ENCODE measurements at regions not wholly inside any gene's neighbourhood (a gene's known extent, or its start where the extent isn't known, plus 50 kb on each side); places are given as distances from the start of the nearest gene placed in this dataset.

DNA sequence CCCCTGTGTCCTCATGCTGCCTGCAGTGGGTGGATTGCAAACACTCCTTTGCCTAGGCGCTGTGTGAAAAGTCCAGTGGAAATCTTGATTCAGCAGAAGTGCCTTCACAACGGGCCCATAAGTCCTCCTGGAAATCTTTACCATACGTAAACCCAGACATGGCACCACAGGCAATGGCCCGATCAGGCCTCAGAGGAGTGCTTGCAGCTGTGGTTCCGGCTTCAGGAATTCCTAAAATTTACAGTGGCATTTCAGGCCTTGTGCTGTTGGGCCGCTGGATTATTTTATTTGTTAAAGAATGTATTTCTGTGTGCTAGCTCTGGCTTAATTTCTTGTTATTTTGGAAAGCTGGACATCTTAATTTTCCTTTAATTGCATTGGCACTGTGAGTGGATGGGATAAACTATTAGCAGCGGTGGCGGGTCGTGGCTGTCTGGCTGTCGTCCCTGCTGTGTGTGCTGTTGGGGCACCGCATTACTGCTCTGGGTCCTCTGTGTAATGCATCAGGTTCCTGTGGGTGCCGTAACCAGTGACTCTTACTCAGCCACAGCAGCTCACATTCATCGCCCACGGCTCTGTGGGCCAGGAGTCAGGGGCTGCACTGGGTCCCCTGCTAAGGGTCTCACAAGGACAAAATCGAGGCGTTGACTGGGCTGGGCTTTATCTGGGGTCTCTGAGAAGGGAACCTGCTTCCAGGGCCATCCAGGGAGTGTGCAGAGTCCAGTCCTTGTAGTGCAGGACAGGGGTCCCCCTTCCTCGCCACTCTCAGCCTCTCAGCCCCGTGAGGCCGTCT is 73.1 kb downstream of the RTP5 start:
- no peak for DNase-seq (ENCODE audit: low spot score)

DNA sequence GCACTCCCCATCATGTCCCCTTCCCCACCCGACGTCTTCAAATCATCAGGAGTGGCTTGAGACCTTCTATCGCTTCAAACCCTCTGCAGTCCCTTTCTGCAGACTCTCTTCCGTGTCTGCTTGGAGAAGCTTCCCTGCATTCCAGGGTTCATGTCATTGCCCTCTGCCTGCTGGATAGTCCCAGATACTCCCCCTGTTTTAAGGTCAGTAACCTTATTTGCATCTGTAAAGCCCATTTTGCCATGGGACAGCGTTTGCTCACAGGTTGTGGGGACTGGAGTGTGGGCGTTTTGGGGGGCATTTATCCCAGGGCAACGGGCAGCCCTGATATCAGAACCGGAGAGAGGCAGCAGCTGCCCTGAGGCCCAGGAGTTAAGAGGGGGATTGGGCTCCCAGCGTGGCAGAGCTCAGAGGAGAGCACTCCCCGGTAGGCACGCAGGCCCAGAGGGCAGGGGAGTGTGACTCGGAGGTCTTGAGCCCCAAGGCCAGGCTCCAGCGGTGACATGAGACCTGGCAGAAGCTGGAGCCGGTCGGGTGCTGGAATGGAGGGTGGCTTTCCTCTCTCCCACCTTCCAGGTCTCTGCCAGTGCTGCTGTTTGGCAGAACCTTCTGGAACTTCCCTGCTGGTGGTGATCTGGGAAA is 73.8 kb downstream of the RTP5 start:
- DNase-seq (ENCODE audit: low spot score): no peak

DNA sequence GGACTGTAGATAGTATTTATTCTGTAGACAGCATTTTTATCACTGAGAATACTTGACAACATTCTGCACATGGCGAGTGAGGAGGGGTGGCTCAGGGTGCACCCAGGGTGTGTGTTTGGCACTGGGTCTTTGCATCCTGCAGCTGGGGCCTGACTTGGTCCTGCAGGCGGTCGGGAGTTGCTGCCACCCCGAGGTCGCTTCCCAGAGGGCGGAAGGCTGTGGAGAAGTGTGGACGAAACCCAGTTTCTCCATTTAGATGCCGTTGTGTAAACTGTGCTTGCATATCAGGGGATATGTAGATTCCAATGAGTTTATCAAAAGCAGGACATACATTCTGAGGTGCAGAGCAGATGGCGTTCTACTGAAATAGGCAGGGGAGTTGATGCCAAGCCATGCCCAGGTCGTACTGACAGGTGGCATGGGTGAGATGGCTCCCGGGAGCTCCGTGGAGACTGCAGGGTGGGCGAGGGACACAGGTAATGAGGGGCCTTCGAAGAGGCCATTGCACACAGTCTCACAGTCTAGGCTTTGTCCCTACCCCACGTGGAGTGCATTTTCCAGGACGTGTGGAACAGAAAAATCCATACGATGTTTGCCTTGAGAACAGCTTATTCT is 74.5 kb downstream of the RTP5 start:
- DNase-seq (ENCODE audit: low spot score): no peak

DNA sequence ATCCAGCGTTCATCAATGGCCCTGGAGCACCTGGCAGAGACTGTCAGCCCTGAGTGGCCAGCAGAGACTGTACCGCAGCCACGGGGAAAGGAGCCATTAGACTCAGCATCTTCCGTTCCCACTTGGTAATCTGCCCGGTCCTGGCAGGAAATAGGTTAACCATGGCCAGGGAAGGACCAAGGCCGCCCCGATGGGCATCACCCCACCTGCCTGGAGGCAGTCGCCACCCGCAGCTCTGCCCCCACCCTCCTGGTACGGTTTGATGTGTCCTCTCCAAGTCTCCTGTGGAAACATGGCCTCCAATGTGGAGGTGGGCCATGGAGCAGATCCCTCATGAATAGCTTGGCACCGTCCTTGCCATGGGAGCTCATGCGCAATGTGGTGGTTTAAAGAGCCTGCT is 75.3 kb downstream of the RTP5 start:
- no peak for DNase-seq (ENCODE audit: low spot score)

DNA sequence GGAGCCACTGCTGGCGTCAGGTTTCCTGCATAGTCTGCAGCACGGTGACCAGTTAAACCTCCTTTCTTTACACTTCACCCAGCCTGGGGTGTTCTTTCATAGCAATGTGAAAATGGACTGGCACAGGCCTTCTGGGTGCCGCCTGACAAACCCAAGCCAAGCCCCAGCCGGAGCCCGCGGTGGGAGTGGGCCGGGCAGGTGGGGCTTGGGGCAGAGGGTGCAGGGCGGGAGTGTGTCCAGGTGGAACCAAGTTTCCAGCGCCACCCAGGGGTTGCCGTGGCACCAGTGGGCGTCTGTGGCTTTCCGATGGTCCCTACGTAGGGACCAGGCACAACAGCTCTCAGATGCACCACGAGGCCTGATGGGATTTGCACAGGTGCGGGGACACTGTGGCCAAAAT is 75.8 kb downstream of the RTP5 start:
- no peak for DNase-seq (ENCODE audit: low spot score)

DNA sequence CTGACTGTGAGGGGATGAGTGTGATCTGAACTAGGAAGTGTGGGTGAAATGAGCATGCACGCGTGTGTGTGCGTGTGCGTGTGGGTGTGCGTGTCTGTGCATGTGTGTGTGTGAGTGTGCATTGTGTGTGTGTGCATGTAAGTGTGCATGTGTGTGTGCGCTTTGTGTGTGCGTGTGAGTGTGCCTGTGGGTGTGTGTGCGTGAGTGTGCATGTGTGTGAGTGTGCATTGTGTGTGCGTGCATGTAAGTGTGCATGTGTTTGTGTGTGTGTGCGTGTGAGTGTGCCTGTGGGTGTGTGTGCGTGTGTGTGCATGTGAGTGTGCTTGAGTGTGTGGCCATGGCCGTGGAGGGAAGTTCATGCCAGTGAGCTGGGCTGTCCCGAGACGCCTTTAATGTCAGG is 76.3 kb downstream of the RTP5 start:
- DNase-seq (ENCODE audit: low spot score): no peak

DNA sequence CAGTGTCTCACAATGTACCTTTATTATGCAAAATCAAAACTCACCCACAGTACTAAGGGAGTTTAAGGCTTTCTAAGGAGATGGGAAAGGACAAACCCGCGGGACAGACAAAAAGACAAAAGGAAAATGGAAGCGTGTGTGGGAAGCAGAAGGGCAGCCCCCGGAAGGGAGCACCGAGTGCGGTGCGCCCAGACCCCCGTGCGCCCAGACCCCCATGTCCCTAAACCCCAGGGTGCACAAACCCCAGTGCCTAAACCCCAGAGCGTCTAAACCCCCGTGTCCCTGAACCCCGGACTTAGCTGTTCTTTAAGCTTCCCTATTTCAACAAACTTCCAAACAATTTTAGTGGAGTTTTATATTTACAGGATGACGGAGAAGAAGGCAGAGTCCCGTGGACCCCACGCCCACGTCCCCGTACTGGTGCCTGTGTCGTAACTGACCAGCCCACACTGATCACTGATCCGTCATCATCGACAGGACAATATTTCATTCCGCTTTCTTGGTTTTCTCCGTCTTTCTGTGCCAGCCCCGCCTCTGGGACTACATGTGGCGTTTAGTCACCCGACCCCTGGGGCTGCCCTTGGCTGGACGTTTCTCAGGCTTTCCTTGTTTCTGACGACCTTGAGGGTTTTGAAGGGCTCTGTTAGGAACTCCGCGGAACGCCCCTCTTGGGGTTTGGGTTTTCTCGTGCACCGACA is 76.9 kb downstream of the RTP5 start:
- DNase-seq (ENCODE audit: low spot score): no peak

DNA sequence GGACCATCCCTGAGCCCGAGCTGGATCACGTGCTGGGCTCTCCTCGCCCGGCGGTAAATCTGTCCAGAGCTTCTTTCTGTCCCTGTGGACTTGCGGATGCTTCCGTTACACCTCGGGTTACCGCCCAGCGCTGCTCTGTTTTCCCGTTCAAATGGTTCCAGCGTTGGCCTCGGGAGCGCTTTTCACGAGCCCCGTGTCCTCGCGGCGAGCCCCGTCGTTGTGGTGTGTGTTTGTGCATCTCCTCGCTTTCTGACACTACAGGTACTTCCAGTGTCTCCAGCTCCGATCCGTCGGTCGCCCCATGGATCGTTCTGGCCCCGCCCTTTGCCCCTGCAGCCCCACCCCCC is 77.4 kb downstream of the RTP5 start:
- no peak for DNase-seq (ENCODE audit: low spot score)

DNA sequence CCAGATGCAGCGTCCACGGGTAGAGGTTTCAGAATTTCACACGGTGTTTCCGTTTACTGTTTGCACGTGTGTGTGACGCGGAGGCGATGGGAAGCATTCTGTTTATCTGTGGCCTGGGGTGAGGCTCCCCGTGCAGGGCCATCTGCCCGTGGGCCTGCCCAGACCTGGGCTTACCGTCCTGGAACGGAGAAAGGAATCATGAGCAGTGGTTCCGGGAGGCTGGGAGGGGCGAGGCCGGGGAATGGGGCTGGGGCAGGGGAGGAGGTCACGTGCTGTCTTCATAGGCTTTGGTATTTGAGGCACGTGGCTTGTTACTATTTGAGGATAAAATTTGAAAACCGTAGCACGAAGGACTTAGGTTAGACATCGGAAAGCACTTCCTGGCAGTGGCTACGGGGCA is 77.9 kb downstream of the RTP5 start:
- DNase-seq (ENCODE audit: low spot score): no peak

DNA sequence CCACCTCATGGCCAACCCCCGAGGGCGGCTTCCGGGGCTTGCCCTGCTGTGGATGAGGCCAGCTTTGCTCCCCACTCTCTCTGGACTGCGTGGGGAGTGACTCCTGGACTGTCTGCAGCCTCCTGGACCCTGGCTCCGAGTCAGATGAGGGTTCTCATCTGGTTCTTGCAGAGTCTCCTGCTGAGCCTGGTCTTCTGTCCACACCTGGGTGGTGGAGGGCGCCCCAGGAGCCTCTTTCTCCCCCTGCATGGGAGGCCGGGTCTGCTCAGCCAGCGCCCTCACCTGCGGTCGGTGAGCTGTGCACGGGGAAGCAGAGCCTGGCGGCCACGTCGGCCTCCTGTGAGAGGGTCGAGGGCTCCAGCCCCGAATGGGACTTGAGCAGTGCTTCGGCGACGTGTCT is 78.3 kb downstream of the RTP5 start:
- no peak for DNase-seq (ENCODE audit: low spot score)

DNA sequence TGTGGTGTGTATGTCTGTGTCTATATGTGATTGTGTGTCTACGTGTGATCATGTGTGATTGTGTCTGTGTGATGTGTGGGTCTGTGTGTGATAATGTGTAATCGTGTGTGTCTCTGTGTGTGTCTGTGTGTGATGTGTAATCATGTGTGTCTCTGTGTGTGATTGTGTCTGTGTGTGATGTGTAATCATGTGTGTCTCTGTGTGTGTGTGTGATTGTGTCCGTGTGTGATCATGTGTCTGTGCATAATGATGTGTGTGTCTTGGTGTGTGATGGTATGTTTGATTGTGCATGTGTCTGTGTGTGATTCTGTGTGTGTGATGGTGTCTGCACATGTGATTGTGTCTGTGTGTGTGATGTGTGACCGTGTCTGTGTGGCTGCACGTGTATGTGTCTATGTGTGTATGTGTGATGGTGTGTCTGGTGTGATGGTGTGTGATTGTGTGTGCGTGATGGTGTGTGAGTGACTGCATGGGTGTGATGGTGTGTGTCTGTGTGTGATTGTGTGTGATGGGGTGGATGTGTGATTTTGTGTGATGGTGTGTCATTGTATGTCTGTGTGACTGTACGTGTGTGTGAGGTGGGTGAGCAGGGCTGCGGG is 78.9 kb downstream of the RTP5 start:
- DNase-seq (ENCODE audit: low spot score): no peak

DNA sequence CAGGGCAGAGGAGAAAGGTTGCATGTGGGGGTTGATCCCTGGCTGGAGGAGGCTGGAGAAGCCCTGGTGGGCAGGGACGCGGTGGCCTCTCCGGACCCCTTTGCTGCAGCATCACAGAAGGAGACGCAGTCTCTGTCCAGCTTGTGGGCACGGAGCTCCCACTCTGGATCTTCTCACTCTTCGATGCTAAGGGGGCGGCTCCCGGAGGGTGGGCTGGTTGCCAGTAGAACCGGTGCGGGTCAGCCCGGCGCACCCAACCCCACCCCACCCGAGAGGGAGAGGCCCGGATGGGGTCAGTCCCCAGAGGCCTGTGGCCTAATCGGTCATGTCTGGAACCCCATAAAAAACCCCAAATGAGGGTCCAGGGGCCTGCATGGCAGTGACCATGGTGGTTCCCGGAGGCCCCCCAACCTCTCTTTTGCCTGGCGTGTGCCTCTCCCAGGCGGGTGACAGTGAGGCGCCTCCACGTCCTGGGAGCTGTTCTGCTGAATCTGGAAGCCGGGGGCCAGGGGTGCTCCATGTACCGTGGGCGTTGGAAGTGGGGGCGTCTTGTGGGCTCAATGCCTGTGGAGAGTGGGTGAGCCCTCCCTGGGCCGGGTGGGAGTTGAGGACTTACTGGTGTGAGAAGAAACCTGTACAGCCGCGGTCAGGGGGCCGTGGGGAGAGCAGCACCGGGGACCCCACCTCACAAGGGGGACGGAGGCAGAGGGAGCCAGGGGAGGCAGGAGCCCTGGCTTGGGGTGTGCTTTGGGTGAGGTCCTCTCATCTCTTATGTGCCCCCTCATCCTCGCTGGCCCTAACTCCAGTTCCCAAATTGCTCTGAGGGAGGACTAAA is 79.6 kb downstream of the RTP5 start:
- no peak for DNase-seq (ENCODE audit: low spot score)

DNA sequence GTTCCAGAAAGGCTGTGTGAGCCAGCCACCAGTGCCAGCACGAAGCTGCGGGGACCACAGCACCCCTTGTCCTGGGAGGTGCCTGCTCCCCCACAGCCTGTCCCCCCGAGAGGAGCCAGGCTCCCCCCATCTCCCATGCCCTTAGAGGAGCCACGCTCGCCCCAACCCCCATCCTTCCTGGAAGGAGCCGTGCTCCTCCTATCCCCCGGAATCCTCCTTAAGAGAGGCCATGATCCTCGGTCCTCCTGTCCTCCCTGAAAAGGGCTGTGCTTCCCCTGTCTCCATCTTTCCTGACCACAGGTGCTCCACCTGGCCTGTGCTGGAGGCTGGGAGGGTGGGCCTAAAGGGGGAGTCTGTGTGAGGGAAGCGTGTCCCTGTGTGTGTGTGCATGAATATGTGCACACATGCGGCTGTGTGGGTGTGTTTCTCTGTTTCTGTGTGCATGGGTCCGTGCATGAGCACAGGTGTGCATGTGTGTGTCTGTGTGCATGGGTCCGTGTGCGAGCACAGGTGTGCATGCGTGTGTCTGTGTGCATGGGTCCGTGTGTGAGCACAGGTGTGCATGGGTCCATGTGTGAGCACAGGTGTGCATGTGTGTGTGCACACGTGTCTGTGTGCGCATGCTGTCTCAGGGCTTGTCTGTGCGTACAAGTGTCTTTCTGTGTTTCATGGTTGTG is 80.3 kb downstream of the RTP5 start:
- DNase-seq (ENCODE audit: low spot score): no peak

DNA sequence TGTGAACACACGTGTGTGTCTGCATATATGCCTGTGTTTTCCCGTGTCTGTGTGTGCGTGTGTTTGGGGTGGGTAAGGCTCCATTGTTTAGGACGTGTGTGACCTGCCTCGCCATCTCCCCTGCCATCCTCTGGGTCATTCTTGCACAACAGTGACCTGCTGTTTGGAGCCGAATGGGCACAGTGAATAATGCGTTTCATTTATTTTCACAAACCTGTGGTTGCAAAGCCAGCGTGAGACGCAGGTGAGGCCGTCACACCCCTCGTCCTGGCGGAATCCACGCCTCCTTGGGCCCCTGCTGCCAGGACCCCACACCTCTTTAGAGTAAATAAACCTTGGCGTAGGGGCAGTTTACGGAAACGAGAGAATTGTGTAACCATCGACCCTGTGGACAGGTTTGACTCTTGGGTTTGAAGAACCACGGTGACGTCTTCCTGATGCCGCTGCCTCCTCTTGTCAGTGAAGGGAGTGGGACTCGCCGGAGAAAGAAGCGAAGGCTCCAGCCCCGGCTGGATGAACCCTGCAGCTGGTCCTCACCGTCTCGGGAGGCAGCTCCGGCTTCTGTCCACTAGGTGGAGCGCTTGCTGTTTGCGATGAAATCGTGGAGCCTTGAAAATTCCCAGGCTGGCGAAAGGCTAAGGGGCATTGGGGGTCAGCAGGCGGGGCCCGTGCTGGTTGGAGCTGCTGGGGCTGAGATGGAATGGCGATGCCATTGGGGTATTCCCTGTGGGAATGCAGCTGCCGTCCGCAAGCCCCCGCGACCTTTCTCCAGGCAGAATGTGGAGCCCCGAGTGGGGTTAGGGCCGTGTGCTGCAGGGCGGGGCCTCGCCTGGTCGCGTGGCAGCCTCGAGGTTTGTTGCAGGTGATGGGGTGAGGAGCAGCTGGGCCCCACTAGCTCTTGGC is 81.1 kb downstream of the RTP5 start:
- DNase-seq (ENCODE audit: low spot score): peak; percentile 47

DNA sequence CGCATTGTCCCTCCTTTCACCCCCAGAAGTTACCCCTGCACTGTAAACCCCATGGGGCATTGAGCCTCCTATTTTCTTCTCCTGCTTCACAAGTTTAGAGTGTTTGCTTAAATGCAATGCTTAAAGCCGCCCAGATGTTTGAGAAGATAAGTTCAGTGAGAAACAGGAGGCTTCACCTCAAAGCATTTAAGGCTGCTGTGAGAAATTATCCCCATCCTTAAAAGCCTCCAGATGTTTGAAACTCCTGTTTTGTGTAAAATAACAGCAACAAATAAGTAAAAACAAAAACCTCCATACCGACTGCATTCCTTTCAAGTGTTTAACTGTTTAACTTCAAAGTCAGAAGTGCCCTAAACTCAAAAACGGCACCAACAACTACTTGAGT is 81.8 kb downstream of the RTP5 start:
- DNase-seq (ENCODE audit: low spot score): no peak

DNA sequence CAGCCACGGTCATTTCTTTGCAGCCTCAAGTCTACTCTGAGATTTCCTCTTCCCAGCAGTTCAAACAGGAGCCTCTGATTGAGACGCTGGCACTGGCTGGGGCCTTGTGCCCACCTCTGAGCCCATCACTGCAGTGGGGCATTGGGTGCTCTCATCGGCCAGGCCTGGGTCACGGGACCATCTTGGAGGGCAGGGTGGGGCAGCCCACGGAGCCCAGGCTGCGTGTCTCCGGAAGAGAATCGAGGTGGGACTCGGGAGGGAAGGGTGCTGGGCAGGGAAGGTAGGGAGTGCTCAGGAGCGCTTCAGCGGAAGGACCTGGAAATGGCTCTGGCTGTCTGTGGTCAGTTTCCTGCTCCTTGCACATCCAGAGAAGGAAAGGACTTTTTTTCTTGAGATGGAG is 82.4 kb downstream of the RTP5 start:
- DNase-seq (ENCODE audit: low spot score): no peak

DNA sequence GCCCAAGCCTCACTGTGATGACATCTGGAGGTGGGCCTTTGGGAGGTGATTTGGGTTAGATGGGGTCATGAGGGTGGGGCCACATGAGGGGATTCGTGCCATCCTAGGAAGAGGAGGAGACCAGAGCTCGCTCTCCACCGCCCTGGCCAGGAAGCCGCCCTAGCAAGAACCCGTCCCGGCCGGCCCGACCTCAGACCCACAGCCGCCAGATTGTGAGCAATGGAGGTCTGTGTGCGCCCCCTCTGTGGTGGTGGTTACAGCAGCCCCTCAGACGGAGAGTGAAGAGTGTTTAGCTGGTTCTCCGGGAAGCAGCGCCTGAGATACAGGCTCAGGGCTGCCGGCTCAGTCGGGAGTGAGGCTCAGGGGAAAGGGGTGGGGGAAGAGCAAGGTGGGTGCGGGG is 83.3 kb downstream of the RTP5 start:
- no peak for DNase-seq (ENCODE audit: low spot score)

DNA sequence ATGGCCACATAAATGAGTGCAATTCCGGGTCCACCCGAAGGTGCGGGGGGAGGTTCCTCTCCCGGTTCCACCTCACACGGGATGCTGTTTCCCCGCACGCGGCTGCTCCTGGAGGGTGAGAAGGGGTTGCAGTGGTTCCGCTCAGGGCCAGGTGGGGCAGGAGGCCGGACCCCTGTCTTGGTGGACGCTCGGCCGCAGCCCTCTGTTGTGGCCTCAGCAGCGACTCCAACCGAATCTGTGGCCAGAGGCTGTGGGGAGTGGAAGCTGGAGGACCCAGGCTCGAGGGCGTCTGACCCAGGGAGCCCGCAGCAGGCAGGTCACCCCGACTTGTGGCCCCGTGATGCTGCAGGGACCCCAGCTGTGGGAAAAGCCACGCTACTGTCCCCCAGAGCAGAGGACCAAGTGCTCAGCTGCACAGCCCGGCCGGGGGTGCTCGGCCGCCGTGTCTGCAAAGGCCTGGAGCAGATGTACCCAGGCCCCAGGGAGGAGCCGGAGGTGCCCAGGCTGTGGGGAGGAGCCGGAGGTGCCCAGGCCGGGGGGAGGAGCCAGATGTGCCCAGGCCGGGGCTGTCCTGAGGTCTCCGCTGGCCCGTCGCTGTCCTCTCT is 83.9 kb downstream of the RTP5 start:
- DNase-seq (ENCODE audit: low spot score): no peak

DNA sequence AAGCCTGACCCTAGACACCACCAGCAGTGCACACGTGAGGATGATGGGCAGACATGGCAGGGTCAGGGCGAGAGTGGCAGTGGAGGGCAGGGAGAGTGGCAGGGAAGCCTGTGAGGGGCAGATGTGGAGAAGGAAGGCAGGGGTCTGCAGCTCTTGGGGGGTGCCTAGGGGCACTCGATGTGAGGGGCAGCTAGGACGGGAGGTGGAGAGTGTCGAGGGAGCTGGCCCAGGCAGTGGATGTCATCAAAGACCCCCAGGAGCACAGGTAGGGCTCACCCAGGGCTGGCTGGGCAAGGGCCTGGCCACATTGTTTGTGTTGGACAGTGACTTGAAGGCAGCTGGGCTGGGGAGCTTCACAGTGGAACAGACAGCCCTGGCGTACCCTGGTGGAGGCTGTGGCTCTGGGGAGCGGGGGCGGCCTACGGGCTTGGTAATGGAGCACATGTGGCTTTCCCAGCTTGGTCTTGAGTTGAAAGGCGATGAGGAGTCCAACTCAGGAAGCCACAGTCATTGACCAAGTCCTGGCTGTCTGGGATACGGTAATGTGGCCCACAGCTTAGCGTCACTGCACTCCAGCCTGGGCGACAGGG is 87.1 kb downstream of the RTP5 start:
- no peak for DNase-seq (ENCODE audit: low spot score)
